HCT116 (cell line): ENCODE measurements at regions not wholly inside any gene's neighbourhood (a gene's known extent, or its start where the extent isn't known, plus 50 kb on each side); places are given as distances from the start of the nearest gene placed in this dataset.

ENCODE experiments used
- ATAC-seq: fragments of 200-7000 bp; cut with Tn5 transposase; 2 replicates; pipeline ENCODE4 v1.9.1; 2020; ENCODE audit warnings: mild to moderate bottlenecking, moderate library complexity
- BruUV-seq: library from RNA; stranded (reverse); fragments of 400-500 nt; replicated peaks from 2 replicates; lab custom pipeline; 2021; lab: Mats Ljungman, UMichigan
- CTCF ChIA-PET: fragments of 300-600 bp; sonication (Branson Sonifier 250); formaldehyde crosslinking; loops from one replicate; lab custom pipeline; 2021; ENCODE audit warnings: antibody characterized with exemption; lab: Charles Lee
- POLR2A ChIA-PET: fragments of 300-600, 350-600 bp; sonication (Branson Sonifier 250); formaldehyde crosslinking; loops from one replicate; lab custom pipeline; 2021; ENCODE audit warnings: antibody characterized with exemption; lab: Charles Lee
- RAD21 ChIA-PET, 2 experiments: fragments of 300-600 bp; sonication (Branson Sonifier 250); formaldehyde crosslinking; loops; one replicate each; lab custom pipeline; 2023; ENCODE audit warnings: low total read pairs in 2 of 2; ENCODE audit not compliant: uncharacterized antibody in 2 of 2, unreplicated experiment in 2 of 2, low non-redundant PET in 1 of 2; lab: Charles Lee
- DNase-seq: peaks from one replicate; pipeline ENCODE4 v3.0.0-alpha.2; 2010; ENCODE audit warnings: low read depth, low spot score
- H2AFZ ChIP-seq: fragments of 200-600 bp; shearing (Covaris generic), sonication (generic); 2 replicates; pipeline ENCODE4 v1.6.1; 2017; ENCODE audit warnings: low read depth, mixed run types, mixed read lengths, antibody characterized with exemption, low read length; ENCODE audit not compliant: poor library complexity, severe bottlenecking
- H3K27ac ChIP-seq: 2 replicates; pipeline ENCODE4 v1.5.1; 2012; ENCODE audit warnings: low read depth, low read length
- H3K27me3 ChIP-seq: fragments of 200-600 bp; sonication (generic); 2 replicates; pipeline ENCODE4 v1.6.1; 2016; ENCODE audit warnings: mixed run types, low read length, mixed read lengths; ENCODE audit not compliant: insufficient read depth
- H3K36me3 ChIP-seq, 2 experiments: fragments of 200-500 bp in 1 of 2; fragments of 200-600 bp in 1 of 2; sonication (Bioruptor generic) in 1 of 2; sonication (generic) in 1 of 2; 2 replicates each; pipeline versions ENCODE4 v1.5.1 to v1.6.1; 2014 to 2016; ENCODE audit warnings: low read length in 2 of 2, inconsistent platforms in 1 of 2, mixed read lengths in 1 of 2, mixed run types in 1 of 2; ENCODE audit not compliant: insufficient read depth in 2 of 2, control insufficient read depth in 1 of 2
- H3K4me1 ChIP-seq, 2 experiments: fragments of 200-600 bp in 1 of 2; sonication (generic) in 1 of 2; 2 replicates each; pipeline versions ENCODE4 v1.5.1 to v1.6.1; 2012 to 2017; ENCODE audit warnings: low read length in 2 of 2, inconsistent platforms in 1 of 2, mild to moderate bottlenecking in 1 of 2, mixed read lengths in 1 of 2, mixed run types in 1 of 2, moderate library complexity in 1 of 2; ENCODE audit not compliant: insufficient read depth in 2 of 2, control insufficient read depth in 1 of 2
- H3K4me2 ChIP-seq: fragments of 200-600 bp; sonication (generic); 2 replicates; pipeline ENCODE4 v1.6.1; 2017; ENCODE audit warnings: mixed run types, low read length, mixed read lengths
- H3K4me3 ChIP-seq, 2 experiments: fragments of 200-600 bp in 1 of 2; sonication (generic) in 1 of 2; replicated peaks in 1 of 2; 2 replicates each; pipeline ENCODE4 v1.5.1; 2011 to 2016; ENCODE audit warnings: low read length in 2 of 2, control low read depth in 1 of 2, low read depth in 1 of 2, mild to moderate bottlenecking in 1 of 2, mixed read lengths in 1 of 2, mixed run types in 1 of 2
- H3K79me2 ChIP-seq: fragments of 200-600 bp; sonication (generic); 2 replicates; pipeline ENCODE4 v1.6.1; 2017; ENCODE audit warnings: mild to moderate bottlenecking, mixed run types, low read length, moderate library complexity, mixed read lengths; ENCODE audit not compliant: insufficient read depth
- H3K9ac ChIP-seq: fragments of 200-600 bp; sonication (generic); 2 replicates; pipeline ENCODE4 v1.6.1; 2016; ENCODE audit warnings: low read length, mixed read lengths
- H3K9me2 ChIP-seq: fragments of 200-600 bp; sonication (generic), shearing (Covaris generic); 2 replicates; pipeline ENCODE4 v1.6.1; 2017; ENCODE audit warnings: mixed run types, mild to moderate bottlenecking, moderate library complexity; ENCODE audit not compliant: insufficient read depth
- H3K9me3 ChIP-seq, 2 experiments: fragments of 200-500 bp in 1 of 2; fragments of 200-600 bp in 1 of 2; sonication (Bioruptor generic) in 1 of 2; sonication (generic) in 1 of 2; 2 replicates each; pipeline ENCODE4 v1.6.1; 2014 to 2017; ENCODE audit warnings: low read length in 2 of 2, mixed read lengths in 2 of 2, inconsistent platforms in 1 of 2, low read depth in 1 of 2, mild to moderate bottlenecking in 1 of 2, mixed run types in 1 of 2, moderate library complexity in 1 of 2; ENCODE audit not compliant: control insufficient read depth in 1 of 2, insufficient read depth in 1 of 2
- H4K20me1 ChIP-seq: fragments of 200-600 bp; sonication (generic), shearing (Covaris generic); 2 replicates; pipeline ENCODE4 v1.6.1; 2017; ENCODE audit warnings: mixed run types, mild to moderate bottlenecking, moderate library complexity; ENCODE audit not compliant: insufficient read depth
- ATF3 ChIP-seq: IDR thresholded peaks from 2 replicates; pipeline ENCODE4 v1.6.1; 2012
- CBX3 ChIP-seq: IDR thresholded peaks from 2 replicates; pipeline ENCODE4 v1.6.1; 2012; ENCODE audit warnings: low read depth
- CEBPB ChIP-seq: IDR thresholded peaks from 2 replicates; pipeline ENCODE4 v1.6.1; 2012; ENCODE audit warnings: low read depth
- CTCF ChIP-seq, 3 experiments: fragments of 200-600 bp in 1 of 3; sonication (generic) in 1 of 3; IDR thresholded peaks in 2 of 3; conservative IDR thresholded peaks in 1 of 3; 2 replicates each; pipeline ENCODE4 v1.5.1; 2012 to 2017; ENCODE audit warnings: low read depth in 2 of 3, low read length in 2 of 3, antibody characterized with exemption in 1 of 3, borderline replicate concordance in 1 of 3, control low read depth in 1 of 3, mild to moderate bottlenecking in 1 of 3, mixed read lengths in 1 of 3, mixed run types in 1 of 3, moderate library complexity in 1 of 3; ENCODE audit not compliant: insufficient read depth in 1 of 3
- ELF1 ChIP-seq: IDR thresholded peaks from 2 replicates; pipeline ENCODE4 v1.6.1; 2012; ENCODE audit warnings: low read depth, borderline replicate concordance
- EZH2 ChIP-seq: fragments of 200-600 bp; sonication (generic); IDR thresholded peaks from 2 replicates; pipeline ENCODE4 v1.6.1; 2017; ENCODE audit warnings: antibody characterized with exemption, mixed run types
- EZH2phosphoT487 ChIP-seq: fragments of 200-600 bp; IDR thresholded peaks from 2 replicates; pipeline ENCODE4 v1.6.1; 2018; ENCODE audit warnings: antibody characterized with exemption, borderline replicate concordance
- FOSL1 ChIP-seq: IDR thresholded peaks from 2 replicates; pipeline ENCODE4 v1.6.1; 2012; ENCODE audit warnings: low read depth
- MAX ChIP-seq: IDR thresholded peaks from 2 replicates; pipeline ENCODE4 v1.6.1; 2012
- POLR2AphosphoS5 ChIP-seq: IDR thresholded peaks from 2 replicates; pipeline ENCODE4 v1.6.1; 2011; ENCODE audit warnings: mild to moderate bottlenecking, low read depth, low read length, moderate library complexity
- RAD21 ChIP-seq: IDR thresholded peaks from 2 replicates; pipeline ENCODE4 v1.6.1; 2012; ENCODE audit warnings: low read depth, mild to moderate bottlenecking
- REST ChIP-seq: IDR thresholded peaks from 2 replicates; pipeline ENCODE4 v1.6.1; 2012; ENCODE audit warnings: low read depth
- SIN3A ChIP-seq: IDR thresholded peaks from 2 replicates; pipeline ENCODE4 v1.6.1; 2012; ENCODE audit warnings: low read depth
- SRF ChIP-seq: IDR thresholded peaks from 2 replicates; pipeline ENCODE4 v1.6.1; 2012; ENCODE audit warnings: low read depth
- TCF7L2 ChIP-seq: IDR thresholded peaks from 2 replicates; pipeline ENCODE4 v1.7.0; 2011; ENCODE audit warnings: borderline replicate concordance, inconsistent platforms; ENCODE audit not compliant: insufficient read depth, insufficient read length; ENCODE audit errors: extremely low read depth
- YY1 ChIP-seq: IDR thresholded peaks from 2 replicates; pipeline ENCODE4 v1.6.1; 2011; ENCODE audit warnings: low read length, low read depth, moderate library complexity, mild to moderate bottlenecking; ENCODE audit not compliant: insufficient replicate concordance; ENCODE audit errors: extremely low read depth
- ZBTB33 ChIP-seq: IDR thresholded peaks from 2 replicates; pipeline ENCODE4 v1.6.1; 2011; ENCODE audit warnings: mild to moderate bottlenecking, low read length, moderate library complexity; ENCODE audit not compliant: insufficient replicate concordance; ENCODE audit errors: extremely low read depth
- ZFX ChIP-seq: fragments of 450-650 bp; IDR thresholded peaks from 2 replicates; pipeline ENCODE4 v1.6.1; 2017
- ZNF274 ChIP-seq: fragments of 200-500 bp; sonication (Bioruptor generic); IDR thresholded peaks from 2 replicates; pipeline ENCODE4 v1.6.1; 2014; ENCODE audit warnings: mild to moderate bottlenecking, low read depth, low read length, inconsistent platforms
- intact Hi-C: fragments of 100-400 bp; cut with micrococcal nuclease; formaldehyde crosslinking; loops from 2 replicates; pipeline ENCODE4 v1.10.0; 2022

GRCh38 chr17:55852734-55853133 lies 101.9 kb downstream of the PCTP start:
- Histone ChIP-seq H3K9me3 (no peaks in the 10 kb centered on the region), H3K79me2 (no peaks in the 10 kb centered on the region), H3K4me2 (no peak overlapping the region), H3K9ac (no peak overlapping the region), H3K36me3 (no peaks in the 10 kb centered on the region; a peak in 1 of 4 replicates), H3K27ac (no peak overlapping the region), H3K4me3 (no peak overlapping the region), H2AFZ (no peak overlapping the region), H3K4me1 (no peaks in the 10 kb centered on the region), H3K9me2 (no peaks in the 10 kb centered on the region), H3K27me3 (peaks cover 16% of the 10 kb centered on the region; the same call in 1 of the 2 replicates), H4K20me1 (no peaks in the 10 kb centered on the region)
- ChIA-PET RAD21 (no interaction called here), POLR2A (no interaction called here), CTCF (no interaction called here)
- ATAC-seq: no peak
- TF ChIP-seq ZNF274 (no peak), TCF7L2 (no peak), MAX (no peak), ATF3 (no peak), EZH2phosphoT487 (no peak), ZFX (no peak), ELF1 (no peak), POLR2AphosphoS5 (no peak), CBX3 (no peak), SRF (no peak), REST (no peak), SIN3A (no peak), CEBPB (no peak), CTCF (IDR thresholded peaks at IDR 0.05 in 2 of 3, conservative IDR thresholded peaks at IDR 0.05 in 1 of 3; ENCODE audit: borderline replicate concordance in 1 of 3, insufficient read depth in 1 of 3, low read depth in 2 of 3, low read length in 2 of 3) (no peak), YY1 (no peak), ZBTB33 (no peak), FOSL1 (no peak), EZH2 (no peak), RAD21 (no peak)
- no TSS peak for BruUV-seq
- intact Hi-C loops: no loop called here
- DNase-seq: no peak
